ENCODE measurements at regions not wholly inside any gene's neighbourhood (a gene's known extent, or its start where the extent isn't known, plus 50 kb on each side); places are given as distances from the start of the nearest gene placed in this dataset.

DNA sequence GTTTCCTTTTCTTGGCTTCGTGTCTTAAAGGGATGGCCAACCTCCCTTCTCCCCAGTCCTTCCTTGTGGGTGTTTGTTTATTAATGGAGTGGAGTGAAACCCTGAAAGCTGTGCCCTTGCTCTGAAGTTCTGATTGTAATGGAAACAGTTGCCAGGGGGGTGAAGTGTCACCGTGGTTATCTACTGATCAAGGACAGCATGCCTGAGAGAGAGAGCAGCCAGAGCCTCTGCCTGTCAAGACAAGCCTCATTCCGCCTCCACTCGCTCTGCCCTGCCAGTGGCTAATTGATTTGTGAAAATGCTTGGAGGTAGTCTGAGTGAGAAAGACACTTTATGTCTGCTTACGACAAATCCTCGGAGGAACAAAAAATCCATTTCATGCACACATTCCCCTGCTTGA is 143.7 kb upstream of the SLC30A5 start:
- TF ChIP-seq, protein P1, sequence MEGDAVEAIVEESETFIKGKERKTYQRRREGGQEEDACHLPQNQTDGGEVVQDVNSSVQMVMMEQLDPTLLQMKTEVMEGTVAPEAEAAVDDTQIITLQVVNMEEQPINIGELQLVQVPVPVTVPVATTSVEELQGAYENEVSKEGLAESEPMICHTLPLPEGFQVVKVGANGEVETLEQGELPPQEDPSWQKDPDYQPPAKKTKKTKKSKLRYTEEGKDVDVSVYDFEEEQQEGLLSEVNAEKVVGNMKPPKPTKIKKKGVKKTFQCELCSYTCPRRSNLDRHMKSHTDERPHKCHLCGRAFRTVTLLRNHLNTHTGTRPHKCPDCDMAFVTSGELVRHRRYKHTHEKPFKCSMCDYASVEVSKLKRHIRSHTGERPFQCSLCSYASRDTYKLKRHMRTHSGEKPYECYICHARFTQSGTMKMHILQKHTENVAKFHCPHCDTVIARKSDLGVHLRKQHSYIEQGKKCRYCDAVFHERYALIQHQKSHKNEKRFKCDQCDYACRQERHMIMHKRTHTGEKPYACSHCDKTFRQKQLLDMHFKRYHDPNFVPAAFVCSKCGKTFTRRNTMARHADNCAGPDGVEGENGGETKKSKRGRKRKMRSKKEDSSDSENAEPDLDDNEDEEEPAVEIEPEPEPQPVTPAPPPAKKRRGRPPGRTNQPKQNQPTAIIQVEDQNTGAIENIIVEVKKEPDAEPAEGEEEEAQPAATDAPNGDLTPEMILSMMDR (IDR thresholded peaks at IDR 0.05; ENCODE audit: borderline replicate concordance, control extremely low read depth, extremely low read depth, insufficient read depth, missing control alignments): no peak
- no peak for DNase-seq (ENCODE audit: low spot score)
- in situ Hi-C loops (cut with MboI; ENCODE audit: low sequenced_read_pairs, unreplicated experiment): no loop called here

DNA sequence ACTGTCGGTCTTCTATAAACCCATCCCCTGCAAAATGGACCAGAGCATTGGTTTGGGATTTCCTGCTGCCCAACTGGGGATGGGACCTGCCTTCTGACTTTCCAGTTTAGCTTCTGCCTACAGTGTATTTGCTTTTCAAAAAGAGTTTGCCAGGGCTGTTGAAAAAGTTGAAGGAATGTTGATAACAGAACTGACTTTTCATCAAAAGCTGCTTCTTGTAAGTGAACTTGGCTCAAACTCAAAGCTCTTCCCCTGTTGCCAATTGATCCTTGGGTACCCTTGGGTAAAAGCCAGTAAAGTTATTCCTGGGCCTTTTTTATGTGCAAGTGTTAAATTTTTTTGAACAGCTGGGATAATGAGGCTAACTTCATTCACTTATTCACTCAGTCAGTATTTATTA is 142.9 kb upstream of the SLC30A5 start:
- TF ChIP-seq, protein P1 (IDR thresholded peaks at IDR 0.05; ENCODE audit: borderline replicate concordance, control extremely low read depth, extremely low read depth, insufficient read depth, missing control alignments): no peak
- in situ Hi-C loops (cut with MboI; ENCODE audit: low sequenced_read_pairs, unreplicated experiment): no loop called here
- DNase-seq (ENCODE audit: low spot score): no peak

DNA sequence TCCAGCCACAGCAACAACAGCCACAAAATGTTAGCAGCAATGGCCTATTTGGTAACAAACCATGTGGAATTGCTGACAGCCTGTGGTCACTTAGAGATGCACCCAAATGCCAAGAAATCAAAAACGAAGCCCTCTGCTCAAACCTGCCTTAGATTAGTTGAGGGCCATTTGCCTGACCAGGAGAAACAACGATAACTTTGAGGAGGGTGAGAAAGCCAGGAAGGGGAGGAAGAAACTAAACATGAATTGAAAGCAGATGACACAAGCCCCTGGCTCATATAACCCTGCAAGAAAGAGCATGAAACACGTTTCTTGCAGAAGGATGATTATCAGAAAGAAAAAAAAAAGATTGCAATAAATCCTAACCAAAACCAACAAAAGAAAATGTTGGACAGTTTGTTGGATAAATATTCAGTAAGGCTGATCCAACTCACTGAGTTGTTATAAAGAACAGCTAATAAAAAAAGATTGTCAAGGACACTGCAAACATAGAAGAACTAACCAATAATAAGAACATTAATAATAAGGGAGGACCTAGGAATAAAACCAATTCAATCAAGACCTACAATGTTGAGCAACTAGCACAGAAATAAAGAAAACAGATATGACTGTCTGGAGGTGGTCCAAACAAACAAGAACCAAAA is 140.5 kb upstream of the SLC30A5 start:
- in situ Hi-C loops (cut with MboI; ENCODE audit: low sequenced_read_pairs, unreplicated experiment): no loop called here
- TF ChIP-seq, protein P1 (IDR thresholded peaks at IDR 0.05; ENCODE audit: borderline replicate concordance, control extremely low read depth, extremely low read depth, insufficient read depth, missing control alignments): no peak
- DNase-seq (ENCODE audit: low spot score): no peak

DNA sequence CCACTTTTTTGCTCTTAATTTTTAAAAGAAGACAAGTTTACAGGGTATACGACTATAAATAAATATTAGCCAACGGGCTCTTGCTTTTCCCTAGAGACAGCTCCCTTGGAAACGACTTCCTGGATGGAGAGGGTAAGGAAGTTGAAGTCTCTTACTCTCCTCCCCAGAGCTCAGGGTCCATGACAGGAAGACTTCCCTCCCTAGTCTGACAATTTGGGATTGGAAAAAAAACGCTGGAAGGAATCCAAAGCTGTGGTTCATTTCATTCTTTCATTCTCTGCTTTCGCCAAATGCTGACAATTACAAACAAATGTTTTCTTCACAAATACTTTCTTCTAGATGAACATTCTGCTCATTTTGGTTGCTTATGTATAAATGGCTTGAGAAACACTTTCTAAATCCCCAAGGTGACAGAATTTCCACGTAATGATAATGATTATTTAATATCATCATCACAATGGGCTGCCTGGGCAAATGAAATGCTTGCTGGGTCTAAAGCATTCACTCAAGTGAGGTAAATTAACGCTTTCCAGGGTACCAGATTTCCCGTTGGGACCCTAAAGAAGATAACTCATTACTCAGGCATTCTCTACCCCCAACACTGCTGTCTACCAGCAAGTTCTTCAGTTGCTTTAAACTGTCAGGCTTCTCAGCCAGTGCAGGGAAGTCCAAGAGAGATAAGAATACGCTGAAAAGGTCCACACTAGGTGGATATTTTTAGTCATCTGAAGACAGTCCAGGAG is 139.8 kb upstream of the SLC30A5 start:
- in situ Hi-C loops (cut with MboI; ENCODE audit: low sequenced_read_pairs, unreplicated experiment): no loop called here
- TF ChIP-seq, protein P1 (IDR thresholded peaks at IDR 0.05; ENCODE audit: borderline replicate concordance, control extremely low read depth, extremely low read depth, insufficient read depth, missing control alignments): no peak

DNA sequence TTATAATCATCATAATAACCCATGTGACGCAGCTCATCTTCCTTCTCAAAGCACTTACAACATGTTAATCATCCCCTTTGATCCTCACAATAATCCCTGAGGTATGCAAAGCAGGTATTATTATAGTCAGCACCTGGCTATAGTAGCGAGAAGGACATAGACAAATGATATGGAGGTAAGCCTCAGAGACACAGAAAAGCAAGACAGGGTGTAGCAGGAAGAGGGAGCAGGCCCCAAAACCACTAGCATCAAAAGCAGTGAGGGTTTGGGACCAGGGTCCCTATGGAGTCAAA is 139.2 kb upstream of the SLC30A5 start:
- in situ Hi-C loops (cut with MboI; ENCODE audit: low sequenced_read_pairs, unreplicated experiment): no loop called here

More for the DNA sequence above, 139.8 kb upstream of the SLC30A5 start:
- no peak for DNase-seq (ENCODE audit: low spot score)

DNA sequence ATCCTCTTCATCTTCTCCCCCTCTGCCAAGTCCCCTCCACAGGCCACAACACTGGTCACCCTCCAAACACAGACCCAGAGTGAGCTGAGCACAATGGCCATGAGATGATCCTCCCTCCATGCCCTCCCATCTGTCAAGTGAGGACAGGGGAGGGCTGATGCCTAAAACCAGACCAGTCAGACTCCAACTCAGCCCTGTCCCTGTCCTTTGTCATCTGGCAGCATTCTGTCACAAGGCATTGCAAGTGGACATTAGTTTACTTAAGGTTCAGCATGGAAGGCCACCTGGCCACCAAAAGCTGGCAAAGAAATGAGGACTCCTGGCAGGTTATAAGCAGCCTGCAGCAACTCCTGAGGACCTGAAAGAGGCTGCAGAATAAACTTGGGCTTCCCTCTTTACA is 136.2 kb upstream of the SLC30A5 start:
- no peak for DNase-seq (ENCODE audit: low spot score)
- in situ Hi-C loops (cut with MboI; ENCODE audit: low sequenced_read_pairs, unreplicated experiment): no loop called here
- TF ChIP-seq, protein P1 (IDR thresholded peaks at IDR 0.05; ENCODE audit: borderline replicate concordance, control extremely low read depth, extremely low read depth, insufficient read depth, missing control alignments): no peak

More for the DNA sequence above, 139.2 kb upstream of the SLC30A5 start:
- TF ChIP-seq, protein P1 (IDR thresholded peaks at IDR 0.05; ENCODE audit: borderline replicate concordance, control extremely low read depth, extremely low read depth, insufficient read depth, missing control alignments): no peak
- no peak for DNase-seq (ENCODE audit: low spot score)

Measured in GM13976 (cell line).